HEK293 (cell line): ENCODE measurements at regions not wholly inside any gene's neighbourhood (a gene's known extent, or its start where the extent isn't known, plus 50 kb on each side); places are given as distances from the start of the nearest gene placed in this dataset.

Experiments used
- CTCF ChIA-PET: fragments of 350-600 bp; formaldehyde crosslinking; extraction: SDS; loops from one replicate; lab custom pipeline; 2021; ENCODE audit warnings: antibody characterized with exemption; lab: Yijun Ruan, JAX
- POLR2A ChIA-PET: fragments of 300-600 bp; formaldehyde crosslinking; extraction: SDS; loops from one replicate; lab custom pipeline; 2020; ENCODE audit warnings: antibody characterized with exemption, inconsistent platforms; lab: Yijun Ruan, JAX
- H3K27ac ChIP-seq: fragments of 200-500 bp; sonication (Bioruptor generic); 2 replicates; pipeline ENCODE4 v1.5.1; 2014; ENCODE audit warnings: low read depth, low read length, control low read depth, inconsistent platforms; ENCODE audit errors: extremely low read depth
- H3K36me3 ChIP-seq, 2 experiments: fragments of 200-500 bp in 1 of 2; sonication (Bioruptor generic) in 1 of 2; 1 replicate in 1 of 2; 2 replicates in 1 of 2; pipeline ENCODE4 v1.5.1; 2014 to 2017; ENCODE audit warnings: inconsistent platforms in 2 of 2, low read length in 2 of 2; ENCODE audit not compliant: control insufficient read depth in 2 of 2, insufficient read depth in 1 of 2
- H3K4me1 ChIP-seq: fragments of 200-500 bp; sonication (Bioruptor generic); 2 replicates; pipeline ENCODE4 v1.5.1; 2014; ENCODE audit warnings: mild to moderate bottlenecking, low read length, inconsistent platforms; ENCODE audit not compliant: control insufficient read depth, insufficient read depth
- H3K4me3 ChIP-seq: 2 replicates; pipeline ENCODE4 v1.5.1; 2011; ENCODE audit warnings: low read depth, mild to moderate bottlenecking, control low read depth, low read length, moderate library complexity
- H3K9me3 ChIP-seq: fragments of 200-500 bp; sonication (Bioruptor generic); 2 replicates; pipeline ENCODE4 v1.5.1; 2014; ENCODE audit warnings: low read depth, low read length, inconsistent platforms; ENCODE audit not compliant: control insufficient read depth, insufficient read depth
- BCL6B ChIP-seq: fragments of 450-650 bp; formaldehyde crosslinking; IDR thresholded peaks from 2 replicates; pipeline ENCODE4 v1.5.1; 2017; ENCODE audit warnings: missing biosample characterization, missing genetic modification characterization
- GFI1B ChIP-seq: fragments of 450-650 bp; formaldehyde crosslinking; IDR thresholded peaks from 2 replicates; pipeline ENCODE4 v1.5.1; 2016; ENCODE audit warnings: missing biosample characterization, missing genetic modification characterization
- GLIS1 ChIP-seq: fragments of 450-650 bp; formaldehyde crosslinking; IDR thresholded peaks from 2 replicates; pipeline ENCODE4 v1.5.1; 2016; ENCODE audit warnings: missing biosample characterization, missing genetic modification characterization
- INSM2 ChIP-seq: fragments of 450-650 bp; formaldehyde crosslinking; IDR thresholded peaks from 2 replicates; pipeline ENCODE4 v1.5.1; 2016; ENCODE audit warnings: missing biosample characterization, missing genetic modification characterization
- KLF8 ChIP-seq: fragments of 450-650 bp; formaldehyde crosslinking; IDR thresholded peaks from 2 replicates; pipeline ENCODE4 v1.5.1; 2016; ENCODE audit warnings: missing biosample characterization, missing genetic modification characterization
- MEIS1 ChIP-seq: sonication (generic); formaldehyde crosslinking; IDR thresholded peaks from 2 replicates; pipeline ENCODE4 v1.8.1; 2022; ENCODE audit warnings: missing genetic modification reagents, mild to moderate bottlenecking, borderline replicate concordance
- MYNN ChIP-seq: fragments of 450-650 bp; formaldehyde crosslinking; IDR thresholded peaks from 2 replicates; pipeline ENCODE4 v1.5.1; 2016; ENCODE audit warnings: missing biosample characterization, missing genetic modification characterization, borderline replicate concordance
- ZBTB1 ChIP-seq: fragments of 450-650 bp; formaldehyde crosslinking; IDR thresholded peaks from 2 replicates; pipeline ENCODE4 v1.5.1; 2016; ENCODE audit warnings: missing biosample characterization, missing genetic modification characterization
- ZFP41 ChIP-seq: fragments of 450-650 bp; formaldehyde crosslinking; IDR thresholded peaks from 2 replicates; pipeline ENCODE4 v1.5.1; 2016; ENCODE audit warnings: missing biosample characterization, missing genetic modification characterization, borderline replicate concordance
- ZNF133 ChIP-seq: fragments of 450-650 bp; formaldehyde crosslinking; IDR thresholded peaks from 2 replicates; pipeline ENCODE4 v1.5.1; 2016; ENCODE audit warnings: missing biosample characterization, missing genetic modification characterization
- ZNF211 ChIP-seq: fragments of 450-650 bp; formaldehyde crosslinking; IDR thresholded peaks from 2 replicates; pipeline ENCODE4 v1.5.1; 2016; ENCODE audit warnings: low read depth, missing biosample characterization, missing genetic modification characterization
- ZNF239 ChIP-seq: fragments of 450-650 bp; formaldehyde crosslinking; IDR thresholded peaks from 2 replicates; pipeline ENCODE4 v1.5.1; 2016; ENCODE audit warnings: missing biosample characterization, missing genetic modification characterization
- ZNF292 ChIP-seq: fragments of 450-650 bp; formaldehyde crosslinking; IDR thresholded peaks from 2 replicates; pipeline ENCODE4 v1.5.1; 2016; ENCODE audit warnings: low read depth, missing biosample characterization, missing genetic modification characterization, borderline replicate concordance
- ZNF423 ChIP-seq: fragments of 450-650 bp; formaldehyde crosslinking; IDR thresholded peaks from 2 replicates; pipeline ENCODE4 v1.5.1; 2016; ENCODE audit warnings: missing biosample characterization, missing genetic modification characterization
- ZNF555 ChIP-seq: fragments of 450-650 bp; formaldehyde crosslinking; conservative IDR thresholded peaks from 2 replicates; pipeline ENCODE4 v1.5.1; 2017; ENCODE audit warnings: missing biosample characterization, mild to moderate bottlenecking, missing genetic modification characterization, inconsistent platforms
- ZNF571 ChIP-seq: fragments of 450-650 bp; formaldehyde crosslinking; IDR thresholded peaks from 2 replicates; pipeline ENCODE4 v1.5.0; 2017; ENCODE audit warnings: missing biosample characterization, missing genetic modification characterization
- ZNF610 ChIP-seq: fragments of 450-650 bp; formaldehyde crosslinking; IDR thresholded peaks from 2 replicates; pipeline ENCODE4 v1.5.1; 2016; ENCODE audit warnings: missing biosample characterization, missing genetic modification characterization, borderline replicate concordance
- ZNF623 ChIP-seq: fragments of 450-650 bp; formaldehyde crosslinking; IDR thresholded peaks from 2 replicates; pipeline ENCODE4 v1.5.1; 2016; ENCODE audit warnings: missing biosample characterization, missing genetic modification characterization
- ZNF707 ChIP-seq: fragments of 450-650 bp; formaldehyde crosslinking; IDR thresholded peaks from 2 replicates; pipeline ENCODE4 v1.5.1; 2016; ENCODE audit warnings: missing biosample characterization, missing genetic modification characterization
- ZNF747 ChIP-seq: fragments of 450-650 bp; formaldehyde crosslinking; IDR thresholded peaks from 2 replicates; pipeline ENCODE4 v1.5.1; 2016; ENCODE audit warnings: missing biosample characterization, missing genetic modification characterization
- ZSCAN23 ChIP-seq: fragments of 450-650 bp; formaldehyde crosslinking; IDR thresholded peaks from 2 replicates; pipeline ENCODE4 v1.5.1; 2016; ENCODE audit warnings: missing biosample characterization, missing genetic modification characterization
- ZXDB ChIP-seq: fragments of 450-650 bp; formaldehyde crosslinking; IDR thresholded peaks from 2 replicates; pipeline ENCODE4 v1.5.1; 2016; ENCODE audit warnings: missing biosample characterization, missing genetic modification characterization

GRCh38 chr5:29702875-29703274 is 1490.6 kb upstream of the CDH6 start:
- TF ChIP-seq GFI1B (tag by site-specific recombination) (no peak), ZNF239 (no peak), GLIS1 (no peak), ZNF623 (no peak), BCL6B (tag by site-specific recombination) (no peak), MYNN (tag by site-specific recombination) (no peak), ZBTB1 (tag by site-specific recombination) (no peak), KLF8 (tag by site-specific recombination) (no peak), ZFP41 (tag by site-specific recombination) (no peak), ZSCAN23 (tag by site-specific recombination) (no peak), INSM2 (tag by site-specific recombination) (no peak), ZNF133 (no peak), ZNF292 (tag by site-specific recombination) (no peak), ZNF555 (tag by site-specific recombination) (no peak)
- ChIA-PET CTCF (interaction anchor here (0.5 kb wide), 1 partner anchor 992 kb away, joined by 4 read pairs; no protein-coding TSS in a partner anchor), POLR2A (no interaction called here)

GRCh38 chr5:29701600-29701999 is 1491.9 kb upstream of the CDH6 start:
- POLR2A ChIA-PET, result no interaction called here
- Histone ChIP-seq H3K36me3 (no peaks in the 10 kb centered on the region), H3K9me3 (no peaks in the 10 kb centered on the region), H3K27ac (no peak overlapping the region), H3K4me3 (no peak overlapping the region), H3K4me1 (no peaks in the 10 kb centered on the region)
- CTCF ChIA-PET, result interaction anchor here (0.7 kb wide), 1 partner anchor 921 kb away, joined by 6 read pairs; no protein-coding TSS in a partner anchor
- no peak for TF ChIP-seq MEIS1 (CRISPR knock-in tag)
- no peak for TF ChIP-seq ZNF571 (tag by site-specific recombination)
- TF ChIP-seq ZNF747 (tag by site-specific recombination), result no peak
- TF ChIP-seq ZNF423 (tag by site-specific recombination), result no peak
- no peak for TF ChIP-seq ZXDB (tag by site-specific recombination)
- no peak for TF ChIP-seq ZNF211 (tag by site-specific recombination)
- TF ChIP-seq ZNF610 (tag by site-specific recombination), result no peak
- TF ChIP-seq ZNF707 (tag by site-specific recombination), result no peak

More at GRCh38 chr5:29702875-29703274, 1490.6 kb upstream of the CDH6 start:
- Histone ChIP-seq H3K27ac (no peak overlapping the region), H3K36me3 (no peaks in the 10 kb centered on the region), H3K4me1 (no peaks in the 10 kb centered on the region), H3K4me3 (no peak overlapping the region), H3K9me3 (no peaks in the 10 kb centered on the region)
